Sciatic nerve (tissue), 2 donors: ENCODE measurements at regions not wholly inside any gene's neighbourhood (a gene's known extent, or its start where the extent isn't known, plus 50 kb on each side); places are given as distances from the start of the nearest gene placed in this dataset.

Experiments
- ATAC-seq: fragments of 200-7000 bp; cut with Tn5 transposase; one replicate; pipeline ENCODE4 v1.9.1; 2020; ENCODE audit warnings: mild to moderate bottlenecking, moderate library complexity
- DNase-seq: peaks from one replicate; pipeline ENCODE4 v3.0.0-alpha.2; 2020; ENCODE audit warnings: low spot score
- intact Hi-C: fragments of 100-400 bp; cut with DNase I; formaldehyde crosslinking; loops from one replicate; pipeline ENCODE4 v1.14.2; 2022
- donor health status: DM: no; HTN: no; CAD: no.
- donor health status: DM: no; HTN: no; CAD: no.

DNA sequence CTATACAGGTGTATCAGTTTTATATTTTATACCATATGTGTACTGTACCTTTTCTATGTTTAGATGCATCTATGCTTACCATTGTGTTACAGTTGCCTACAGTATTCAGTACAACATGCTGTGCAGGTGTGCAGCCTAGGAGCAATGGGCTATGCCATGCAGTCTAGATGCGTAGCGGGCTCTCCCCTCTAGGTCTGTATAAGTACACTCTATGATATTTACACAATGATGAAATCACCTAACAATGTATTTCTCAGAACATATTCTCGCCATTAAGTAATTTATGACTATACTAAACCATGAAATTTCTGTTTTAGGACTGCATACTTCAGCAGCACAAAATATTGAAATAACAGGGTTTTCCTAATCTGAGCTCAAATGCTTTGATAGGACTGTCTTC lies 179.6 kb downstream of the RFC3 start:
- no peak for ATAC-seq
- intact Hi-C loops = no loop called here
- DNase-seq = no peak

DNA sequence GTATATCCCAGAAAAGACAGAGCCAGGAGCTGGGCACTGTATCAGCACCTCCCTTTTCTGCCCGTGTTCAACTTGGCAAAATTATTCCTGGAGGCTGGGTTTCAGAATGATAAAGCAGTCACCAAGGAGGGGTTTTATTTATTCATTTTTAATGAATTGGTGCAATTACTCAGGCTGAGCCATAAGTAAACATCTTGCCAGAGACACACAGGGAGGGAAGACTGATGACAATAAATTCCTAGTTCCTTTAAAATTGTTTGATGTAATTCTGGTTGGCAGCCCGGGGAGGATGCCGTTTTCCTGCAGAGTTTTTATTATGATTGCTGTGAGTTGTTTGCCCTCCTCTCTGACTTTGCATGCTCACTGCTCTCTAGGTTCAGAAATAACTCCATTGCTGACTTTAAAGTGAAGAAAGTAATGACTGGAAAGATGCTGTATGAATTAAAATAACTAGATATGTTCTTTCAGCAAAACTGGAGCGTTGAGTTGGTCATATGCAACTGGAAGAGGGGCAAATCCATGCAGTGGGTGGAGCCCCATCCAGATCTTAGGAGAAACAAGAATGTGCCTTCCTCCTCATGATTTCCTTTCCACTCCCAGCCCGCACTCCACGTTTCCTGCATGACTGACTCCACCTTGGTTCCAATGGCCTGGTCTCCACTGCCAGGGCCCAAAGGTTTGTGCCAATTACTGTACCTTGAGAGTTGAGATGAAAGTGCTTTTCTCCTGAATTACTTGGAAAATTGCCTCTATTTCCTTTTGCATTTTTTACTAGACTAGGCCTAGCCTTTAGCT lies 182.1 kb downstream of the RFC3 start:
- no peak for ATAC-seq
- intact Hi-C loops = loop anchor here (5.0 kb wide), 1 partner anchor 1153 kb away; no protein-coding TSS in a partner anchor
- no peak for DNase-seq

DNA sequence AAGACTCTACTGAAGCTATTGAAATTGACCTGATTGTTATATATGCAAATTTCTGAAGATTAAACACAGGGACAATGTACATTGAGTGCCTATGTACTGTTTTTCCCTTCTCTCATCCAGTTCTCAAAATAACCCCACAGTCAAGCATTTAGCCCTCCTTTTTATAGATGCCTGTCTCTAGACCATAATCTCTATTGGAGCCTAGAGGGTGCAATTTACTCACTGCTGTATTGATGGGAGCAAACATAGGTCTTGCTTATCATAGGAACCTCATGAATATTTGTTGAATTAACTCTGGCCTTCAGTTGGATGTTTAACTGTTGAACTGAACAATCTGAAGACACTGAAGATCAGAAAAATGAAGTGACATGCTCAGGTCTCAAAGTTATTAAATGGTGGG lies 183.0 kb downstream of the RFC3 start:
- DNase-seq (no peak), ATAC-seq (no peak)
- intact Hi-C loops = loop anchor here (5.0 kb wide), 1 partner anchor 1154 kb away; no protein-coding TSS in a partner anchor

DNA sequence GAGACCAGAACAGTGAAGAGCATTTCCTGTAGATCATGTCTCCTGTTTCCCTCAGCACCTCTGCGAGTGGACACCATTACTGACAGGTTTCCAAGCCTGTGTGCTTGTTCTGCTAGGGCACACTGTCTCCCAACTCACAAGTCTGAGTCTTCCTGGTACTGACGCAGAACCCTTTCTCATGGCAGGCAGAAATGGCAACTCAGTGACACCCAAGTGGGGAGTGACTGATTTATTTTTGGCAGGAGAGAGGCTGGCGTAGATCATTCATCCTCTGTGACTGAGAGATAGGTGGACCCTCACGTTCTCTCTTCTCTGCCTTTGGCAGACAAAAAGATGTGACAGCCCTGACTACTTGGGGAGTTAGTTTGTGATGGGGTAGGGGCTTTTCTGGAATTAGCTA lies 183.4 kb downstream of the RFC3 start:
- no peak for ATAC-seq
- DNase-seq = no peak
- intact Hi-C loops = loop anchor here (5.0 kb wide), 1 partner anchor 1154 kb away; no protein-coding TSS in a partner anchor

DNA sequence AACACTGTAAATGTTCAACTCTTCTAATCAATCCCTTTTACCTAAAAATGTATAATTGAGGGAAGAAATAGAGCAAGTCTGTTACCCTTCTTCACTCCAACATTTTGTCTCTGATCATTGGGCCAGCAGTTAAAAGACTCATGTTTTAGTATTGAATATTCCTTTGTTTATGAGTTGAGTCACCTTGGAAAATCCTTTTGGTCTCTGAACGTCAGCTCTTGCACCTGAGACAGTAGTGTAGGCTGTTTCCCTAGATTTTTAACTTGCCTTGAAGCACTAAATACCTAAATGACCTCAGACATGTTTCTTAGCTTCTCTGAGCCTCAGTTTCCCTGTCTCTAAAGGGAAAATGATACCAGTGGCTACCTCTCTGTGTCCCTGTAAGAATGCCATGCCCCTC lies 184.2 kb downstream of the RFC3 start:
- intact Hi-C loops = loop anchor here (5.0 kb wide), 1 partner anchor 1155 kb away; no protein-coding TSS in a partner anchor
- ATAC-seq = no peak
- no peak for DNase-seq

DNA sequence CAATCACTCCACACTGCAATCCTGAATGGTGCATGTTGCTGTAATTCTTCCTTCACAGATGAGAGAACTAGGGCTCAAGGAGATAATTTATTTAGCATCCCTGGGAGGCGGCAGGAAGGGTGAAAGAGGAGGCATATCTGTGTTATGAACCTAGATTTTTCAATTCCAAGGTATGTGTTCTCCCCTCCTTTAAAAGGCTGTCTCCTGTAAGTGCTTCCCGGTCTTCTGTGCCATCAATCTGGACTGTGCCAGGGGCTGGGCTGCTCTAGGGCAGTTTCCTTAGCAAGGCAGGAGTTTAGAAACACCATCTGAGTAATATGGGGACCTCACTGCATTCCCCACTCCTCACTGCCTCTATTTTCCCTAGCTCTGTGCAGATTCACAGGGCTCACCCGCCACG lies 185.0 kb downstream of the RFC3 start:
- ATAC-seq = no peak
- intact Hi-C loops = loop anchor here (5.0 kb wide), 1 partner anchor 1156 kb away; no protein-coding TSS in a partner anchor
- DNase-seq = no peak

DNA sequence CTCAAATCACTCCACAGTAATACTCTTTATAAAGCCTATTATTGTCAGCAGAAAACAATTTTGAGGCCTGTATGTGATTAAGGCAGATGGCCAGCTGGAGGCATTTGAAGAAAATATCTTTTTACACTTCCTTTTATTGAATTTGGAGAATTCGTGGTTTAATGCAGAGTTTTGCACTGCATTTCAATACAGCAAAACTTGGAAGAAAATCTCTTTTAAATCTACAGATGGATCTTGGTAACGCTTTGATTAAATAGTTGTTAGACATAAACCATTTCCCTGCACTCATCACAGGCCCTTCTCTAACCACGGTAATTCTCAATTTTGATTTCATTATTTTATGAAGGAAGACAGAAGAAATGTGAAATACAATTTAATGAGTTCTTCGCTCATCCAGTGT lies 185.7 kb downstream of the RFC3 start:
- ATAC-seq (no peak), DNase-seq (no peak)
- intact Hi-C loops = loop anchor here (5.0 kb wide), 1 partner anchor 1156 kb away; no protein-coding TSS in a partner anchor

DNA sequence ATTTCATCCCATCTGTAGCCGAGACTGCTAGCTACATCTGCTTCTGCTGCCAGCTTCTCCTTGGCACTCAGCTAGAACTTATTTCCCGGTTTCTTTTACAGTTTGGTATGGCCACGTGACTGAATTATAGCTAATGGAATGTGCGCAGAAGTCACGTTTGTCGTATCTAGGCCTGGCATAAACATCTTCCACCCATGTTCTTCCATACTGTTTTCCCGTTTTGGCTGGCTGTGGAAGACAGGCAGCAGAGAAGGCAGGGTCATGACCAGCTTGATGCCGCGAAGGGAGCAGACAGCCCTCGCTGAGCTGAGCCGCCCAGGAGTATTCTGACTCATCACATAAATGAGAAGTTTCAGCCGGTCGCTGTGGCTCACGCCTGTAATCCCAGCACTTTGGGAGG lies 186.7 kb downstream of the RFC3 start:
- ATAC-seq (no peak), DNase-seq (no peak)
- intact Hi-C loops = loop anchor here (5.0 kb wide), 1 partner anchor 1157 kb away; no protein-coding TSS in a partner anchor

DNA sequence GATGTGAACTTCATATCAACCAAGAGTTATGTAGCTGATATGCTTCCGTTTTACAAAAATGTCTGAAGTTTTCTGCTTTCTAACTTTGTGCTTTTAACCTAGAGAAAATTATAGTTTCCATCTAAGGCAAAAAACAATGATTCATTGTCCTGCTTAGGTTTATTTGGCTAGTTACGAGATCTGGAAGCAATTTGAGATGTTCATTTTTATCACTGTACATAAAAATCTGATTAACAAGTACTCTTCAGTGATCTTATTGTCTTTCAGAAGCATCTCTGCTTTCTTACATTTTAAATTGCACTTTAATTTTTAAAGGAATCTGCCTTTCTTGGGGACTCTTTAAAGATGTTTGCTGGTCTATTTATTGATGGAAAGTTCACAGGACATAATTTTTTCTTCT lies 188.1 kb downstream of the RFC3 start:
- ATAC-seq (no peak), DNase-seq (no peak)
- intact Hi-C loops = no loop called here

DNA sequence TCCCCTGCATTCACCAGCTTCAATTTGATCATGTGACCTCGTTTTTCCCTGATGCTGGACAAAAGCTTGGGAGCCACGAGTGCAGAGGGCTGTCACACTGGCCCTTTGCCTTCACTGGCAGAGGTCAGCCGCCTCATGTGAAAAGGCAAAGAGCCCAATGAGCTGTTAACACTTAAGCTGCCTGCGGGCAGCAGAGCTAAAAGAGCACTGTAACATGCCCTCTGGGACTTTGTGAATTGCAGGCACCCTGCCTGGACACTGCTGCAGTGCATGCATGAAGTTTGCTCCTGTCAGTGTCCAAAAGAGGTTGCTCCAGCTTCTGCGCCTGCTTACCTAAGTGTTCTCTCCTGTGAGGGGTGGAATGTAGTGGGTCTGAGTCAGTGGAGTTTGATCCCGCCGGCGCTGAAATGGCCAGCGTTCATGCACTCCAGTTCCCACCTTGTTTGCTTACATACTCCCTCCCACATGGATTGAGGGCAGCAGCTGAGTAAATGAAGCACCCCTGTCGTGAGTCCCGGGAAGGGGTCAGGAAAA lies 193.7 kb downstream of the RFC3 start:
- DNase-seq = no peak
- intact Hi-C loops = no loop called here
- ATAC-seq = no peak

DNA sequence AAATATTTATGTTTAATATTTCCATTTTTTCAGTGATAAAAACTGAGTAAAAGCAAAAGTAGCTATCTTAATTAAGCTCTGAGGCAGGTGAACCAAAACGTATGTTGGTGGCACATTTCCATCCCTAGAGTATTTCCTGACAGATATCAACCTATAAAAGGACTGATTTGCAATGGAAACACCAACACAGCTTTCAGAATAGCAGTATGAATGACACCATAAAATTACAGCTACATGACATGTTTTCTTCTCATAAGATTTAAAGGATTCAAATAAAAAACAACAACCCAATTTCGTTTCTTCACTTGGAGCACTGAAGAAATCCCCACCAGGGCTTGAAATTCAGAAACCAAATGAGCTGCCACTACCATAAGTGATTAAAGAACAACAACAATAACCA lies 194.4 kb downstream of the RFC3 start:
- ATAC-seq (no peak), DNase-seq (no peak)
- intact Hi-C loops = no loop called here

DNA sequence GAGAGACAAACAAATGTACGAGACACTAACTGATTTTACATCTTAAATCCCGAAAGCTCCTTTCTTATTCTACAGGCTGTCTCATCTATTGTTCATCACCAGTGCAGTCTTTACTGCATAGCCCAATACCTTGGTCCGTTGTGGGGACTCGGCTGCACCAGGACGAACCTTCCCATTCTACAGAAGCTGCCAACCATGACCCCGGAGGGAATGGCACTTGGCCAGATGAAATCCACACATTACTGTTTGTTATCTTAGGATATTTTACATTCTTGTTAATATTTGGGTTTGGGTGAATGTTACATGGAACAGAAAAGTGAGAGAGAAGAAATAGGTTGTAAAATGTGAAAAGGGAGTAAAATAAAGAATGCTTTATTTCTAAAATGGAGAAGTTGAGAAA lies 195.1 kb downstream of the RFC3 start:
- no peak for DNase-seq
- no peak for ATAC-seq
- intact Hi-C loops = no loop called here

DNA sequence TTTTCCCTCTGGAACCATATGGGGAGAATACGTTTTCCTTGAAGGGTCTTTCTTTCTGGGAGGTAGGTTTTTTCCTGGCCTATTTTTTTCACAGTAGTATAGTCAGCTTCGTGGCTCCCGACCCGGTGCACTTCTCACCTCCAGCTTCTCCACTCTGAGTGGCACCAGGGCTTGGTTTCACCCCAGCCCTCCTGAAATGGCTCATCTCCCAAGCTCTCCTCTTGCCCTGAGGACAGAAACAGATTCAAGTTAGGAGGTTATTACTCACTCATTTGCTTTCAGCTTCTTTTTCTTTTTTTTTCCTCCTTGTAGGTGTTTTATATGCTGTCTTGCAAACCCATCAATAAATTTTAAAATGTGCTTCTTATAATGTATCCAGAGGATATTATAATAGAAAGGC lies 199.3 kb downstream of the RFC3 start:
- intact Hi-C loops = no loop called here
- no peak for ATAC-seq
- DNase-seq = no peak

DNA sequence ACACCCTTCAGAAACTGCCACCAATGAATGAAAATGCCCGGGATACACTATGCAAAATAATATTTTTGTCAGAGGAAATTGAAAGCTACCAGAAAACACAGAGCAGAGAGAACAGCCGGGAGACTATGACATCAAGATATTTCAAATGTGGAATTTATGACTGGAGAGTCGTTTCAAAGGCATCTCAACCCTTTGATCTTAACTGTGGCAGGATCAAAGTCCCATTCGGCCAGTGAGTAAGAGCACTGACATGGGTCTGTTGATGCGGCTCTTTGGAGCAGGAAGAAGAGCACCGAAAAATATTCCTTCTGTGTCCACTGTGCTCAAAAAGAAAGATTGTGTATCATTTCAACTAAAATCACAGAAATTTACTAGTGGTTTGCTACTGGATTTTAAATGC lies 201.9 kb downstream of the RFC3 start:
- DNase-seq = no peak
- intact Hi-C loops = no loop called here
- no peak for ATAC-seq

DNA sequence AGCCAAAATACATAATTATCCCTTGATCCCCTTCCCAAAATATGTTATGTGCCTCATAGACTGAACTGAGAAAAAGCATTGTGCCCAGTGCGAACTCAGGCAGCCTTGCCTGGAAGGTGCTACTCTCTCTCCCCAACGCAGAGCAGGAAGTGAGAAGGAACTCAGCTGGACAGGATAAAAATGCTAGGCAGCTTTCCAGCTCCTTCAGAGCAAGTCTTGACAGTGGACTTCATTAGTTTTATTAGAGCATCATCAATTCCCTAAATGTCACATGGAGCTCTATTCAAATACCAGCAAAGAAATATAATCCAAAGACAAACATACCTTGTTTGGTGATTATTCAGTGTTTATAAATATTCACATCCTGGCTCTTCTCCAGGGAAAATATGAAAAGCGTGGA lies 202.4 kb downstream of the RFC3 start:
- ATAC-seq (no peak), DNase-seq (no peak)
- intact Hi-C loops = no loop called here

DNA sequence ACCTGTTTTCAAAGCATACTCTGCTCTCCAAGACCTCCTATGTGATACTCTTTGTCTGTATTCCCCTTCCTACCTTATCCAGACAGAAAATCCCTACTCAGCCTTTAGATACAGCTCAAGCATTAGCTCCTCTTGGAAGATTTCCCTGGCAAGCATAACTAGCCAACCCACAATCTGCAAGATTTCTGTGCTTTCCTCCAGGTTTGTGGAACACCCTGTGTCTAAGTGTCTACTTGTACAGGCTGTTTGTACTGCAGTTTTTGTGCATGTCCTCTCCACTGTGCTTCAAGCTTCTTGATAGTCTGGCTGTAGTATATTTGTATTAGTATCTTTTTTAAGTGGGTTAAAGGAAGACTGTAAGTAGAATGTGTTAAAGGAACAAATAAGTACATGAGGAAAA lies 203.7 kb downstream of the RFC3 start:
- intact Hi-C loops = no loop called here
- no peak for ATAC-seq
- no peak for DNase-seq

DNA sequence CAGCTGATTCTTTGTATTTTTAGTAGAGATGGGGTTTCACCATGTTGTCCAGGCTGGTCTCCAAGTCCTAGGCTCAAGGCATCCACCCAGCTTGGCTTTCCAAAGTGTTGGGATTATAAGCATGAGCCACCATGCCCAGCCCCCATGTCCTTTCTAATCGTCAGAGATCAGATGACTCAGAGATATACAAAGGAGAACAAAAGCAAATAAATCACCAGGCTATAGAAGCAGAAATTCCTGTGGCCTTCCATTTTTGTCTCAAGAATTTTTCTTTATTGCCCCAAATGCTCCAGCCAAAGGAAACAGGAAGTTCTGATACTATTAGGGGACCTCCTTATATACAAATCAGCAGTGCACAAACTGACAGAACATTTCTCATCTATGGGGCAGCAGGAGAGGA lies 207.8 kb downstream of the RFC3 start:
- intact Hi-C loops = no loop called here
- no peak for DNase-seq
- ATAC-seq = no peak

DNA sequence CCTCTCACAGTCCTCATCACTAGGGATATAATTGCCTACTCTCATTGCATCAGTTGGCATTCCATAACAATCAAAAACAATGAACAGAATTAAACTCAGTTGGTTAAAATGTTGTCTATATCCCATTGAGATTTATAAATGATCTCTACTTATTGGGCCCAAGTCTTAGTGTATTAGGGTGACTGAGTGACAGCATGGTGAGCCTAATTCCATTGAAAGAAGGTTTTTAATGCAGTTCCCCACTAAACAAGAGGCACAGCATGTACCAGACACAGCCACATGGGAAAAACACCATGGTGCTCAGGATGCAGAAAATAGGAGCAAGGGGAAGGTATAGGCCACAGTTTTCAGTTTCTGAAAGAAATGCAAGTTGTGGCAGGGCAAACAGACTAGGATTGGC lies 208.4 kb downstream of the RFC3 start:
- no peak for DNase-seq
- intact Hi-C loops = no loop called here
- ATAC-seq = no peak

DNA sequence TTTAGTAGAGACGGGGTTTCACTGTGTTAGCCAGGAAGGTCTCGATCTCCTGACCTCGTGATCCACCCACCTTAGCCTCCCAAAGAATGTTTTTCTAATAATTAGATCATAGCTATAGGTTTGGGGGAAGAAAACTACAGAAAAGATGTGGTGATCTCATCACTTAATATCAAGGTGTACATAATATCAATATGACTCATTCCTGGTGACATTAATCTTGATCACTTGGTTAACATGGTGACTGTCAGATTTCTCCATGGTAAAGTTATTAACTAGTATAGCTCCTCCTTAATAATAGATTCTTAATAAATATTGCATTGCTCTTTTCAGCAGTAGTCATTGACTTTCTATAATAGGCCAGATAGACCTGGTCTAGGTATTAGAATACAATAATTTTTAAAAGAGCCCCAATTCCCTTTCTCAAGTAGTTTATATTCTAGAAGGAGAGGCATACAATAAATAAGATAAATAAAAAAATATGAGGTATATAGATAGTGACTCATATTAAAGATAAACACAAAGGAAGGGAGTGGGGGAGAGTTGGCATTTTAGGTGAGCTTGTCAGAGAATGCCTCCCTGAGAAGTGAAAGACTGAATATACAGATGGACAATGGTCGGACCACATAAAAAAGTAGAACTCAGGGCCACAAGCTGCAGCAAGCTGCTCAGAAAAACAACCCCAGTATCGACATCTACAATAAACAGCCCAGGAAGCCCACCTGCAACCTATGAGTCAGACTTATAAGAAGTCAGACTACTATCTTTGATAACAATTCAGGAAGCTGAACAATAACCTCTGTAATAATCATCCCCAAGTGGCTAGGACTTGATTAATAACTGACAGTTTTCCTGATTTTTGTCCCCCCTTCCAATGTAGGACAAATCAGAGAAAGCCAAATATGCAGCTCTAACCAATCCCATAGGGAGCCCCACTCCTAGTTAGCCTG lies 210.8 kb downstream of the RFC3 start:
- ATAC-seq (no peak), DNase-seq (no peak)
- intact Hi-C loops = no loop called here

DNA sequence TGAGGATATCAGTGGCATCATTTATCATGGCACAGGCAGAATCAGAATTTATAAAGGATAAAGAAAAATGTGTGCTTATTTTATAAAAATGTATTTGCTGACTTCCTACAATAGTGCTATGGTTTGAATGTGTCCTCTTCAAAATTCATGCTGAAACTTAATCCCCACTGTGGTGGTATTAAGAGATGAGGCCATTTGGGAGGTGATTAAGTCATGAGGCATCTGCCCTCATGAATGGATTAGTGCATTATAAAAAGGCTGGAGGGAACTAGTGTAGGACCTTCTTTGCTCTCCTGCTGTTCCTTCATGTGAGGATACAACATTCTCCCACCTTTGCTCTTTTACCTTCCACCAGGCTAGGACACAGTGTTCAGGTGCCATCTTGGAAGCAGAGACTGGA lies 212.8 kb downstream of the RFC3 start:
- ATAC-seq (no peak), DNase-seq (no peak)
- intact Hi-C loops = no loop called here
